Amniotic epithelial cell (primary cell): ENCODE measurements at regions not wholly inside any gene's neighbourhood (a gene's known extent, or its start where the extent isn't known, plus 50 kb on each side); places are given as distances from the start of the nearest gene placed in this dataset.

ENCODE experiments used
- DNase-seq: peaks from one replicate; pipeline ENCODE4 v3.0.0-alpha.2; 2010; ENCODE audit warnings: low read depth

GRCh38 chr2:12315224-12315623 is 401.5 kb upstream of the TRIB2 start:
- DNase-seq, result no peak

GRCh38 chr2:12316476-12316875 is 400.3 kb upstream of the TRIB2 start:
- DNase-seq, result no peak

GRCh38 chr2:12317286-12317685 is 399.4 kb upstream of the TRIB2 start:
- no peak for DNase-seq

- DNase-seq, result peak; percentile 91
Observed at GRCh38 chr2:12317814-12318426, 398.8 kb upstream of the TRIB2 start.

GRCh38 chr2:12318427-12319057 is 398.2 kb upstream of the TRIB2 start:
- peak; percentile 89 for DNase-seq

- DNase-seq, result peak; percentile 62
Observed at GRCh38 chr2:12320027-12320734, 396.6 kb upstream of the TRIB2 start.

GRCh38 chr2:12320991-12321641 is 395.6 kb upstream of the TRIB2 start:
- DNase-seq, result peak; percentile 98

- peak; percentile 38 for DNase-seq
Observed at GRCh38 chr2:12321886-12322285, 394.9 kb upstream of the TRIB2 start.

- DNase-seq, result peak; percentile 90
Observed at GRCh38 chr2:12325806-12326205, 390.9 kb upstream of the TRIB2 start.

- DNase-seq, result no peak
Observed at GRCh38 chr2:12326449-12327190, 390.1 kb upstream of the TRIB2 start.

- peak; percentile 68 for DNase-seq
Observed at GRCh38 chr2:12330916-12331315, 385.8 kb upstream of the TRIB2 start.

- no peak for DNase-seq
Observed at GRCh38 chr2:12331698-12332097, 385.0 kb upstream of the TRIB2 start.

GRCh38 chr2:12333293-12333692 is 383.4 kb upstream of the TRIB2 start:
- DNase-seq, result no peak

- peak; percentile 65 for DNase-seq
Observed at GRCh38 chr2:12334412-12334966, 382.2 kb upstream of the TRIB2 start.

GRCh38 chr2:12335131-12335530 is 381.6 kb upstream of the TRIB2 start:
- no peak for DNase-seq

GRCh38 chr2:12335995-12336394 is 380.7 kb upstream of the TRIB2 start:
- no peak for DNase-seq

- DNase-seq, result no peak
Observed at GRCh38 chr2:12338946-12339697, 377.6 kb upstream of the TRIB2 start.

- peak; percentile 24 for DNase-seq
Observed at GRCh38 chr2:12340164-12340563, 376.6 kb upstream of the TRIB2 start.

- no peak for DNase-seq
Observed at GRCh38 chr2:12341215-12341614, 375.5 kb upstream of the TRIB2 start.

GRCh38 chr2:12341920-12342319 is 374.8 kb upstream of the TRIB2 start:
- DNase-seq, result no peak

GRCh38 chr2:12343141-12343540 is 373.6 kb upstream of the TRIB2 start:
- DNase-seq, result no peak
